GM12892 (cell line): ENCODE measurements at regions not wholly inside any gene's neighbourhood (a gene's known extent, or its start where the extent isn't known, plus 50 kb on each side); places are given as distances from the start of the nearest gene placed in this dataset.

Source experiments
- POLR2A ChIP-seq: IDR thresholded peaks from 2 replicates; pipeline ENCODE4 v1.6.1; 2011; ENCODE audit warnings: low read depth, low read length, control low read depth
- POLR2AphosphoS5 ChIP-seq: IDR thresholded peaks from 2 replicates; pipeline ENCODE4 v1.6.1; 2011; ENCODE audit warnings: low read depth, low read length, control low read depth
- TAF1 ChIP-seq: IDR thresholded peaks from 2 replicates; pipeline ENCODE4 v1.6.1; 2011; ENCODE audit warnings: low read depth, mild to moderate bottlenecking, control low read depth, low read length, borderline replicate concordance

DNA sequence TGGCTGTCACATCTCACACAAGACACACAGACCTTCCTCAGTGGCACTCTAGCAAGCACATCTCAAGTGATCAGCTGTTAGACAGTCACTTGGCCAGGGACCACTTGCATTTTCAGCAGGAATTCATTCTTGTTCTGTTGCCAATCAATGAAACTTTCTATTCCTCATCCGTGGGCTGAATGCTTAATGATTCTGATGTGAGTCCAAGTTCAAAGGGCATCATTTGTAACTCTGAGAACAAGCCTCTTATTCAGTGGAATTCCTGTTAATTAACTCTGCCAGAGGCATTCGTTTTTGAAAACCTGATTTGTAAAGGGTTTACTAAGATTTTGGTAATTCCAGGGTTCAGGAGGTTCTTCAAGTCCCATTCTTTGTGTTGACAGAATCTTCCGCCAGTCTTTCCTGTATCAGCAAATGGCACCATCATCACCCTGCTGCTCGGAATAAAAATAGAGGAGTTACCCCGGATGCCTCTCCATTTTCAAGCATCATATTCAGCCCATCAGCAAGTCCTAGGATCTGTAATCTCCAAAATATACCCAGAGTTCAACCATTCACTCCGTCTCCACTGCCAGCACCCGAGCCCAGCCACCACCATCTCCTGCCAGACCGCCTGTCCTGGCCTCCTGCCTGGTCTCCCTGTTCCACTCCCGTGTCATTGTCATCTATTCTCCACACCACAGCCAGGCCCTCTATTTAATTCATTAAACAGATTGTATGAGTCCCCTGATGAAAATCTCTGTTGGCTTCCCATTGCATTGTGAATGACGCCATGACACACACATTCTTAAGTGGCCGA lies 473.4 kb downstream of the AACS start:
- no peak for TF ChIP-seq POLR2A
- TF ChIP-seq POLR2AphosphoS5 = no peak
- TF ChIP-seq TAF1 = no peak
